GM12878 (cell line): ENCODE measurements at regions not wholly inside any gene's neighbourhood (a gene's known extent, or its start where the extent isn't known, plus 50 kb on each side); places are given as distances from the start of the nearest gene placed in this dataset.
A peak's percentile ranks its signal among the peaks of the same experiment; 100 is the strongest.

Experiments
- ATAC-seq: fragments of 200-7000 bp; cut with Tn5 transposase; 3 replicates; pipeline ENCODE4 v1.9.1; 2020; ENCODE audit warnings: mild to moderate bottlenecking, moderate library complexity
- BruUV-seq: library from RNA; stranded (reverse); fragments of 400-500 nt; replicated peaks from 2 replicates; lab custom pipeline; 2021; lab: Mats Ljungman, UMichigan
- CTCF ChIA-PET: fragments of 300-600 bp; sonication (Branson Sonifier 250); formaldehyde crosslinking; extraction: SDS; loops from one replicate; lab custom pipeline; 2021; ENCODE audit warnings: inconsistent platforms; lab: Yijun Ruan, JAX
- POLR2A ChIA-PET: fragments of 350-600 bp; formaldehyde crosslinking; extraction: SDS; loops from one replicate; lab custom pipeline; 2021; ENCODE audit warnings: inconsistent platforms; lab: Charles Lee
- RAD21 ChIA-PET: fragments of 300-600 bp; sonication (Branson Sonifier 250); formaldehyde crosslinking; loops from one replicate; lab custom pipeline; 2023; ENCODE audit warnings: antibody characterized with exemption; ENCODE audit not compliant: unreplicated experiment; lab: Charles Lee
- SMC1A ChIA-PET: fragments of 300-600 bp; sonication (Branson Sonifier 250); formaldehyde crosslinking; loops from one replicate; lab custom pipeline; 2023; ENCODE audit not compliant: unreplicated experiment, uncharacterized antibody; lab: Charles Lee
- DNase-seq: peaks from one replicate; pipeline ENCODE4 v3.0.0-alpha.2; 2011; ENCODE audit warnings: low read depth, low spot score
- FAIRE-seq: peaks from 3 replicates; lab custom pipeline; 2011; peaks lifted over from hg19 to GRCh38; lab: Jason Lieb, UNC
- H2AFZ ChIP-seq: 2 replicates; pipeline ENCODE4 v1.6.0; 2011; ENCODE audit warnings: low read depth, low read length, control low read depth; ENCODE audit not compliant: control insufficient read depth
- H3K27ac ChIP-seq: 2 replicates; pipeline ENCODE4 v1.5.1; 2011; ENCODE audit warnings: control low read depth; ENCODE audit not compliant: control insufficient read depth, insufficient read depth
- H3K27me3 ChIP-seq, 2 experiments: replicated peaks in 1 of 2; 2 replicates each; pipeline versions ENCODE4 v1.6.0 to v1.6.1; 2011; ENCODE audit warnings: low read length in 1 of 2; ENCODE audit not compliant: control insufficient read depth in 2 of 2, insufficient read depth in 2 of 2
- H3K36me3 ChIP-seq, 2 experiments: 2 replicates each; pipeline ENCODE4 v1.5.1; 2011; ENCODE audit warnings: low read length in 1 of 2; ENCODE audit not compliant: control insufficient read depth in 2 of 2, insufficient read depth in 2 of 2
- H3K4me1 ChIP-seq: 2 replicates; pipeline ENCODE4 v1.6.1; 2011; ENCODE audit warnings: mild to moderate bottlenecking, low read length, moderate library complexity, mixed read lengths; ENCODE audit not compliant: control insufficient read depth, insufficient read depth
- H3K4me2 ChIP-seq: 2 replicates; pipeline ENCODE4 v1.6.0; 2011; ENCODE audit warnings: control low read depth; ENCODE audit not compliant: control insufficient read depth, insufficient read depth
- H3K4me3 ChIP-seq: fragments of 200-600 bp; sonication (generic); 2 replicates; pipeline ENCODE4 v1.5.1; 2016
- H3K79me2 ChIP-seq: 2 replicates; pipeline ENCODE4 v1.6.0; 2011; ENCODE audit warnings: low read length; ENCODE audit not compliant: control insufficient read depth, insufficient read depth
- H3K9ac ChIP-seq: 2 replicates; pipeline ENCODE4 v1.8.0; 2011; ENCODE audit warnings: low read length, control low read depth, mixed read lengths; ENCODE audit not compliant: control insufficient read depth, insufficient read depth
- H3K9me3 ChIP-seq: replicated peaks from 3 replicates; pipeline ENCODE4 v1.5.1; 2011; ENCODE audit warnings: mild to moderate bottlenecking, low read length; ENCODE audit not compliant: control insufficient read depth, insufficient read depth
- H4K20me1 ChIP-seq: 2 replicates; pipeline ENCODE4 v1.6.0; 2011; ENCODE audit not compliant: control insufficient read depth, insufficient read depth
- CEBPB ChIP-seq, 2 experiments: fragments of 150-350 bp in 1 of 2; IDR thresholded peaks; 2 replicates each; pipeline ENCODE4 v1.6.1; 2012 to 2014; ENCODE audit warnings: low read depth in 2 of 2, low read length in 2 of 2, borderline replicate concordance in 1 of 2, inconsistent platforms in 1 of 2
- RELA ChIP-seq: fragments of 450-650 bp; IDR thresholded peaks from 2 replicates; pipeline ENCODE4 v1.8.0; 2014; ENCODE audit warnings: borderline replicate concordance; ENCODE audit not compliant: partially characterized antibody
- STAT3 ChIP-seq: IDR thresholded peaks from 2 replicates; pipeline ENCODE4 v1.6.1; 2011; ENCODE audit warnings: low read depth, low read length, improper control_type of control experiment
- TARDBP ChIP-seq: IDR thresholded peaks from 2 replicates; pipeline ENCODE4 v1.6.1; 2016; ENCODE audit warnings: borderline replicate concordance
- WGBS: methylation state at CpG from one replicate; pipeline ENCODE4 v1.1.6; 2016; ENCODE audit warnings: low lambda C conversion rate; ENCODE audit not compliant: insufficient replicate concordance, insufficient coverage; ENCODE audit errors: missing lambda C conversion rate; 5-methylcytosine and 5-hydroxymethylcytosine counted together
- in situ Hi-C: fragments of 300-500 bp; cut with MboI; formaldehyde crosslinking; loops from 9 replicates; pipeline ENCODE4 v1.14.3; 2018; ENCODE audit warnings: mixed read lengths
- intact Hi-C: fragments of 100-400 bp; cut with micrococcal nuclease; formaldehyde crosslinking; loops from one replicate; pipeline ENCODE4 v1.14.2; 2022; ENCODE audit not compliant: unreplicated experiment
- TF ChIP-seq, protein P1 (sequence below): fragments of 150-350 bp; IDR thresholded peaks from 2 replicates; pipeline ENCODE4 v1.6.1; 2014; ENCODE audit warnings: mild to moderate bottlenecking, low read depth, low read length
- TF ChIP-seq, protein P2 (sequence below): fragments of 450-650 bp; IDR thresholded peaks from 2 replicates; pipeline ENCODE4 v1.6.1; 2017; ENCODE audit warnings: mild to moderate bottlenecking, low read depth, inconsistent platforms; ENCODE audit not compliant: poor library complexity, severe bottlenecking

DNA sequence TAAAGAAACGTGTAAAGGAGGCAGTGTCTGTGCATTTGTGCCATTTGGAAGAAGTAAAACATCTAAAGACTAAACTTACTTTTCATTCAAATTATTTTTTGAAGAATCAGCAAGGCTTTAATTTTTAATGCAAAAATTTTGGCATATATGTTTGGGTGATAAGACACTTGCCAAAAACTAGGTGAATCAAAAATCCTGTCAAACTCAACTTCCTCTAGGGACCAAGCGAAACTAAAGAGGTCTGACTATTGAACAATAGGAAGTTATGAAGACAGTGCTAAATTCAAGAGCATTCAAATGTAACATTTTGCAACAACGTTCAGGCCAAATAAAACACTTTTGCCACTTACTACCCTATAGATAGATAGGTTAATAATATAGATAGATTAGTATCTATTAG is 306.1 kb downstream of the NOL4 start:
- Histone ChIP-seq H3K4me1 (no peaks in the 10 kb centered on the region), H3K4me3 (no peak overlapping the region), H3K9ac (no peak overlapping the region), H3K36me3 (no peaks in the 10 kb centered on the region), H2AFZ (no peak overlapping the region), H3K9me3 (no peaks in the 10 kb centered on the region), H3K79me2 (no peaks in the 10 kb centered on the region), H3K27ac (no peak overlapping the region), H3K27me3 (no peaks in the 10 kb centered on the region), H3K4me2 (no peak overlapping the region), H4K20me1 (no peaks in the 10 kb centered on the region)
- TF ChIP-seq TARDBP (no peak), RELA (no peak), STAT3 (no peak), CEBPB (IDR thresholded peaks at IDR 0.05; ENCODE audit: borderline replicate concordance in 1 of 2, low read depth in 2 of 2, low read length in 2 of 2) (no peak)
- TF ChIP-seq, protein P1, sequence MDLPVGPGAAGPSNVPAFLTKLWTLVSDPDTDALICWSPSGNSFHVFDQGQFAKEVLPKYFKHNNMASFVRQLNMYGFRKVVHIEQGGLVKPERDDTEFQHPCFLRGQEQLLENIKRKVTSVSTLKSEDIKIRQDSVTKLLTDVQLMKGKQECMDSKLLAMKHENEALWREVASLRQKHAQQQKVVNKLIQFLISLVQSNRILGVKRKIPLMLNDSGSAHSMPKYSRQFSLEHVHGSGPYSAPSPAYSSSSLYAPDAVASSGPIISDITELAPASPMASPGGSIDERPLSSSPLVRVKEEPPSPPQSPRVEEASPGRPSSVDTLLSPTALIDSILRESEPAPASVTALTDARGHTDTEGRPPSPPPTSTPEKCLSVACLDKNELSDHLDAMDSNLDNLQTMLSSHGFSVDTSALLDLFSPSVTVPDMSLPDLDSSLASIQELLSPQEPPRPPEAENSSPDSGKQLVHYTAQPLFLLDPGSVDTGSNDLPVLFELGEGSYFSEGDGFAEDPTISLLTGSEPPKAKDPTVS, result no peak
- TF ChIP-seq, protein P2, sequence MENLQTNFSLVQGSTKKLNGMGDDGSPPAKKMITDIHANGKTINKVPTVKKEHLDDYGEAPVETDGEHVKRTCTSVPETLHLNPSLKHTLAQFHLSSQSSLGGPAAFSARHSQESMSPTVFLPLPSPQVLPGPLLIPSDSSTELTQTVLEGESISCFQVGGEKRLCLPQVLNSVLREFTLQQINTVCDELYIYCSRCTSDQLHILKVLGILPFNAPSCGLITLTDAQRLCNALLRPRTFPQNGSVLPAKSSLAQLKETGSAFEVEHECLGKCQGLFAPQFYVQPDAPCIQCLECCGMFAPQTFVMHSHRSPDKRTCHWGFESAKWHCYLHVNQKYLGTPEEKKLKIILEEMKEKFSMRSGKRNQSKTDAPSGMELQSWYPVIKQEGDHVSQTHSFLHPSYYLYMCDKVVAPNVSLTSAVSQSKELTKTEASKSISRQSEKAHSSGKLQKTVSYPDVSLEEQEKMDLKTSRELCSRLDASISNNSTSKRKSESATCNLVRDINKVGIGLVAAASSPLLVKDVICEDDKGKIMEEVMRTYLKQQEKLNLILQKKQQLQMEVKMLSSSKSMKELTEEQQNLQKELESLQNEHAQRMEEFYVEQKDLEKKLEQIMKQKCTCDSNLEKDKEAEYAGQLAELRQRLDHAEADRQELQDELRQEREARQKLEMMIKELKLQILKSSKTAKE, result no peak
- intact Hi-C loops, result no loop called here
- no peak for DNase-seq
- in situ Hi-C loops, result no loop called here
- ChIA-PET CTCF (interaction anchor here (1.1 kb wide), 1 partner anchor 71 kb away, joined by 3 read pairs; no protein-coding TSS in a partner anchor), RAD21 (no interaction called here), POLR2A (no interaction called here), SMC1A (interaction anchor here (0.9 to 1.1 kb wide), 3 partner anchors 20 to 28 kb away, joined by 3 to 4 read pairs (median 4); no protein-coding TSS in a partner anchor)
- WGBS, result 0% methylated on average over 3 of the region's 3 CpGs
- no TSS peak for BruUV-seq
- peak; percentile 48; the same call in 2 of the 3 replicates for ATAC-seq
- no peak for FAIRE-seq
